ENCODE measurements at regions not wholly inside any gene's neighbourhood (a gene's known extent, or its start where the extent isn't known, plus 50 kb on each side); places are given as distances from the start of the nearest gene placed in this dataset.

DNA sequence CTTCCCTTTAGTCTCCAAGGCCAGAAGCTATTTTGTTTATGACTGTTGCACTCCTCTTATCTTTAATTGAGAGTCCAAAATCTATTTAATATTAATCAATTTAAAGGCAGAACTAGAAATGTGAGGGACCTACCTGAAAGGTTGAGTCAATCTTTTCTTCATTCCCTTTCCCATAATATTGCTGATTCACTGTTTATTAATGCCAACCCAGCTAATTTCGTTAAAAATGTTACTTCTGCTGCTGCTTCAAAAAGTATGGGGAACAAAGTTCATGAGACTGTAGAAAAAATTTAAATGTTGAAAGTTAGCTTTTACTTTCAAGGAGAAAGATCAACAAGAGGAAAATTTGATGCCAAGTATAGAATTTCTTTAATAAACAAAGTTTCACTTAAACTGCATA, 365.3 kb downstream of the TENT5A start:
- H3K27ac ChIP-seq (ENCODE audit: low read length), result no peak overlapping the region

DNA sequence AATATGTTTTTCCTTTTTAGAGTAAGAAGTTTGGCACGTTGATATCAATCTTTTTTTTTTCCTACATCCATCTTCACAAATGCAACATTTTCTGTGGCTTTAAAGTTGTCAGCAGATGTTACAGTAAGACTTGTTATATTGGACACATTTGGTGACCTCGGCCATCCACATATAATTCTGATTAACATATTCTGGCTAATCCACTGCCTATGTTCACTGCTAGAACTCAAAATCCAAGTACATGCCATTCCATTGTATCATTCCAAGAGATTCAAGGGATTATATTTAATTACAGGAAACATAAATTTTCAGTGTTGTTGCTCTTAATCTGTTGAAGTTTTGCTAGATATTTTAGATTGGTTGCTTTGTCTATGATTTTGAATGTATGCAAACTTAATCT, 367.6 kb downstream of the TENT5A start:
- intact Hi-C loops (cut with micrococcal nuclease; ENCODE audit: unreplicated experiment), result no loop called here
- no TSS peak for BruUV-seq (replicated peaks)
- Histone ChIP-seq H3K4me3 (ENCODE audit: low read depth in 2 of 2, low read length in 2 of 2) (no peak overlapping the region), H3K36me3 (ENCODE audit: control insufficient read depth, insufficient read depth, low read length) (no peaks in the 10 kb centered on the region), H3K27ac (ENCODE audit: low read length) (no peak overlapping the region), H3K9me3 (ENCODE audit: control insufficient read depth, insufficient read depth, low read depth, low read length) (no peaks in the 10 kb centered on the region), H3K27me3 (ENCODE audit: control insufficient read depth, insufficient read depth, low read length) (no peaks in the 10 kb centered on the region), H3K4me1 (ENCODE audit: control insufficient read depth, insufficient read depth, low read length) (no peaks in the 10 kb centered on the region)
- ATAC-seq (no peak), DNase-seq (ENCODE audit: low read depth, low spot score) (no peak)
- CTCF ChIA-PET, result no interaction called here
- in situ Hi-C loops (cut with HindIII; ENCODE audit: low pct_unique_long_range_greater_than_20kb, low sequenced_read_pairs), result no loop called here
- POLR2A ChIA-PET, result no interaction called here
- TF ChIP-seq, protein P1, sequence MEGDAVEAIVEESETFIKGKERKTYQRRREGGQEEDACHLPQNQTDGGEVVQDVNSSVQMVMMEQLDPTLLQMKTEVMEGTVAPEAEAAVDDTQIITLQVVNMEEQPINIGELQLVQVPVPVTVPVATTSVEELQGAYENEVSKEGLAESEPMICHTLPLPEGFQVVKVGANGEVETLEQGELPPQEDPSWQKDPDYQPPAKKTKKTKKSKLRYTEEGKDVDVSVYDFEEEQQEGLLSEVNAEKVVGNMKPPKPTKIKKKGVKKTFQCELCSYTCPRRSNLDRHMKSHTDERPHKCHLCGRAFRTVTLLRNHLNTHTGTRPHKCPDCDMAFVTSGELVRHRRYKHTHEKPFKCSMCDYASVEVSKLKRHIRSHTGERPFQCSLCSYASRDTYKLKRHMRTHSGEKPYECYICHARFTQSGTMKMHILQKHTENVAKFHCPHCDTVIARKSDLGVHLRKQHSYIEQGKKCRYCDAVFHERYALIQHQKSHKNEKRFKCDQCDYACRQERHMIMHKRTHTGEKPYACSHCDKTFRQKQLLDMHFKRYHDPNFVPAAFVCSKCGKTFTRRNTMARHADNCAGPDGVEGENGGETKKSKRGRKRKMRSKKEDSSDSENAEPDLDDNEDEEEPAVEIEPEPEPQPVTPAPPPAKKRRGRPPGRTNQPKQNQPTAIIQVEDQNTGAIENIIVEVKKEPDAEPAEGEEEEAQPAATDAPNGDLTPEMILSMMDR (IDR thresholded peaks at IDR 0.05), result no peak
- TF ChIP-seq SIN3A (IDR thresholded peaks at IDR 0.05; ENCODE audit: borderline replicate concordance, insufficient read depth, low read depth, low read length), result no peak
- TF ChIP-seq POLR2AphosphoS5 (IDR thresholded peaks at IDR 0.05; ENCODE audit: low read depth, low read length), result no peak
- TF ChIP-seq REST (IDR thresholded peaks at IDR 0.05; ENCODE audit: insufficient read depth in 1 of 2, low read depth in 2 of 2, low read length in 1 of 2), result no peak
- TF ChIP-seq TCF7L2 (IDR thresholded peaks at IDR 0.05; ENCODE audit: low read depth, low read length), result no peak

More for the DNA sequence above, 365.3 kb downstream of the TENT5A start:
- Histone ChIP-seq H3K27me3 (ENCODE audit: control insufficient read depth, insufficient read depth, low read length) (no peaks in the 10 kb centered on the region), H3K4me1 (ENCODE audit: control insufficient read depth, insufficient read depth, low read length) (no peaks in the 10 kb centered on the region), H3K9me3 (ENCODE audit: control insufficient read depth, insufficient read depth, low read depth, low read length) (no peaks in the 10 kb centered on the region), H3K4me3 (ENCODE audit: low read depth in 2 of 2, low read length in 2 of 2) (no peak overlapping the region), H3K36me3 (ENCODE audit: control insufficient read depth, insufficient read depth, low read length) (no peaks in the 10 kb centered on the region)
- DNase-seq (ENCODE audit: low read depth, low spot score) (no peak), ATAC-seq (no peak)
- BruUV-seq (replicated peaks), result no TSS peak
- intact Hi-C loops (cut with micrococcal nuclease; ENCODE audit: unreplicated experiment) (no loop called here), in situ Hi-C loops (cut with HindIII; ENCODE audit: low pct_unique_long_range_greater_than_20kb, low sequenced_read_pairs) (no loop called here)
- ChIA-PET CTCF (no interaction called here), POLR2A (no interaction called here)
- TF ChIP-seq, protein P1 (IDR thresholded peaks at IDR 0.05), result no peak
- no peak for TF ChIP-seq REST (IDR thresholded peaks at IDR 0.05; ENCODE audit: insufficient read depth in 1 of 2, low read depth in 2 of 2, low read length in 1 of 2)
- TF ChIP-seq POLR2AphosphoS5 (IDR thresholded peaks at IDR 0.05; ENCODE audit: low read depth, low read length), result no peak
- no peak for TF ChIP-seq TCF7L2 (IDR thresholded peaks at IDR 0.05; ENCODE audit: low read depth, low read length)
- no peak for TF ChIP-seq SIN3A (IDR thresholded peaks at IDR 0.05; ENCODE audit: borderline replicate concordance, insufficient read depth, low read depth, low read length)
